ENCODE measurements at regions not wholly inside any gene's neighbourhood (a gene's known extent, or its start where the extent isn't known, plus 50 kb on each side); places are given as distances from the start of the nearest gene placed in this dataset.
A peak's percentile ranks its signal among the peaks of the same experiment; 100 is the strongest.

GRCh38 chr2:240225660-240226475 lies 85.4 kb upstream of the OTOS start:
- Histone ChIP-seq H3K9me3 (ENCODE audit: control insufficient read depth in 5 of 5, low read length in 5 of 5) (peaks cover 8 to 20% (median 11%) of the 10 kb centered on the region in 5 donors), H3K4me1 (ENCODE audit: control insufficient read depth in 5 of 5, insufficient read depth in 5 of 5, low read length in 5 of 5) (peaks cover 0 to 2% (median 0%) of the 10 kb centered on the region in 5 donors), H3K27me3 (ENCODE audit: control insufficient read depth in 5 of 5, insufficient read depth in 4 of 5, low read length in 5 of 5) (peaks cover 5 to 33% (median 20%) of the 10 kb centered on the region in 5 donors), H3K27ac (ENCODE audit: low read depth, low read length) (no peak overlapping the region), H3K9ac (ENCODE audit: low read length in 5 of 5) (no peak overlapping the region), H3K4me3 (ENCODE audit: low read depth in 1 of 5, low read length in 5 of 5) (no peak overlapping the region), H3K36me3 (ENCODE audit: control insufficient read depth in 5 of 5, insufficient read depth in 5 of 5, low read length in 5 of 5) (no peaks in the 10 kb centered on the region)

- H3K9me3 ChIP-seq (ENCODE audit: control insufficient read depth in 5 of 5, low read length in 5 of 5): peaks cover 8 to 20% (median 11%) of the 10 kb centered on the region in 5 donors
- no peaks in the 10 kb centered on the region for H3K36me3 ChIP-seq (ENCODE audit: control insufficient read depth in 5 of 5, insufficient read depth in 5 of 5, low read length in 5 of 5)
- peaks cover 0 to 2% (median 0%) of the 10 kb centered on the region in 5 donors for H3K4me1 ChIP-seq (ENCODE audit: control insufficient read depth in 5 of 5, insufficient read depth in 5 of 5, low read length in 5 of 5)
- H3K9ac ChIP-seq (ENCODE audit: low read length in 5 of 5): no peak overlapping the region
- H3K4me3 ChIP-seq (ENCODE audit: low read depth in 1 of 5, low read length in 5 of 5): no peak overlapping the region
- peaks cover 5 to 38% (median 20%) of the 10 kb centered on the region in 5 donors for H3K27me3 ChIP-seq (ENCODE audit: control insufficient read depth in 5 of 5, insufficient read depth in 4 of 5, low read length in 5 of 5)
- no peak overlapping the region for H3K27ac ChIP-seq (ENCODE audit: low read depth, low read length)
These were observed 86.4 kb upstream of the OTOS start for GRCh38 chr2:240226672-240227537.

- H3K4me3 ChIP-seq (ENCODE audit: low read depth in 1 of 5, low read length in 5 of 5): no peak overlapping the region
- H3K9me3 ChIP-seq (ENCODE audit: control insufficient read depth in 5 of 5, low read length in 5 of 5): peaks cover 8 to 20% (median 11%) of the 10 kb centered on the region in 5 donors
- H3K36me3 ChIP-seq (ENCODE audit: control insufficient read depth in 5 of 5, insufficient read depth in 5 of 5, low read length in 5 of 5): no peaks in the 10 kb centered on the region
- H3K27me3 ChIP-seq (ENCODE audit: control insufficient read depth in 5 of 5, insufficient read depth in 4 of 5, low read length in 5 of 5): peaks cover 5 to 38% (median 20%) of the 10 kb centered on the region in 5 donors
- H3K27ac ChIP-seq (ENCODE audit: low read depth, low read length): no peak overlapping the region
- H3K9ac ChIP-seq (ENCODE audit: low read length in 5 of 5): no peak overlapping the region
- peaks cover 0 to 2% (median 0%) of the 10 kb centered on the region in 5 donors for H3K4me1 ChIP-seq (ENCODE audit: control insufficient read depth in 5 of 5, insufficient read depth in 5 of 5, low read length in 5 of 5)
These were observed 87.3 kb upstream of the OTOS start for GRCh38 chr2:240227538-240228428.

GRCh38 chr2:240229005-240229404 lies 88.5 kb upstream of the OTOS start:
- H3K27me3 ChIP-seq (ENCODE audit: control insufficient read depth in 5 of 5, insufficient read depth in 4 of 5, low read length in 5 of 5): peaks cover under 1 to 37% (median 20%) of the 10 kb centered on the region in 5 donors
- H3K9me3 ChIP-seq (ENCODE audit: control insufficient read depth in 5 of 5, low read length in 5 of 5): peaks cover 8 to 20% (median 11%) of the 10 kb centered on the region in 5 donors
- peaks cover 2 to 5% (median 3%) of the 10 kb centered on the region in 5 donors for H3K4me1 ChIP-seq (ENCODE audit: control insufficient read depth in 5 of 5, insufficient read depth in 5 of 5, low read length in 5 of 5)
- no peak overlapping the region for H3K27ac ChIP-seq (ENCODE audit: low read depth, low read length)
- peak overlapping the region in 1 of 5 donors; percentile 11 for H3K4me3 ChIP-seq (ENCODE audit: low read depth in 1 of 5, low read length in 5 of 5)
- H3K36me3 ChIP-seq (ENCODE audit: control insufficient read depth in 5 of 5, insufficient read depth in 5 of 5, low read length in 5 of 5): no peaks in the 10 kb centered on the region
- no peak overlapping the region for H3K9ac ChIP-seq (ENCODE audit: low read length in 5 of 5)

- H3K27me3 ChIP-seq (ENCODE audit: control insufficient read depth in 5 of 5, insufficient read depth in 4 of 5, low read length in 5 of 5): peaks cover 0 to 32% (median 17%) of the 10 kb centered on the region in 5 donors
- H3K4me3 ChIP-seq (ENCODE audit: low read depth in 1 of 5, low read length in 5 of 5): peak overlapping the region in 1 of 5 donors; percentile 11
- no peaks in the 10 kb centered on the region for H3K36me3 ChIP-seq (ENCODE audit: control insufficient read depth in 5 of 5, insufficient read depth in 5 of 5, low read length in 5 of 5)
- peaks cover 8 to 20% (median 11%) of the 10 kb centered on the region in 5 donors for H3K9me3 ChIP-seq (ENCODE audit: control insufficient read depth in 5 of 5, low read length in 5 of 5)
- no peak overlapping the region for H3K9ac ChIP-seq (ENCODE audit: low read length in 5 of 5)
- peaks cover 2 to 5% (median 3%) of the 10 kb centered on the region in 5 donors for H3K4me1 ChIP-seq (ENCODE audit: control insufficient read depth in 5 of 5, insufficient read depth in 5 of 5, low read length in 5 of 5)
- no peak overlapping the region for H3K27ac ChIP-seq (ENCODE audit: low read depth, low read length)
These were observed 89.3 kb upstream of the OTOS start for GRCh38 chr2:240229603-240230235.

GRCh38 chr2:240230291-240230931 lies 90.0 kb upstream of the OTOS start:
- no peak overlapping the region for H3K9ac ChIP-seq (ENCODE audit: low read length in 5 of 5)
- no peaks in the 10 kb centered on the region for H3K36me3 ChIP-seq (ENCODE audit: control insufficient read depth in 5 of 5, insufficient read depth in 5 of 5, low read length in 5 of 5)
- H3K4me3 ChIP-seq (ENCODE audit: low read depth in 1 of 5, low read length in 5 of 5): no peak overlapping the region
- peaks cover 8 to 20% (median 11%) of the 10 kb centered on the region in 5 donors for H3K9me3 ChIP-seq (ENCODE audit: control insufficient read depth in 5 of 5, low read length in 5 of 5)
- H3K4me1 ChIP-seq (ENCODE audit: control insufficient read depth in 5 of 5, insufficient read depth in 5 of 5, low read length in 5 of 5): peaks cover 2 to 5% (median 3%) of the 10 kb centered on the region in 5 donors
- H3K27me3 ChIP-seq (ENCODE audit: control insufficient read depth in 5 of 5, insufficient read depth in 4 of 5, low read length in 5 of 5): peaks cover 0 to 28% (median 11%) of the 10 kb centered on the region in 5 donors
- H3K27ac ChIP-seq (ENCODE audit: low read depth, low read length): no peak overlapping the region

GRCh38 chr2:240231838-240232244 lies 91.4 kb upstream of the OTOS start:
- H3K4me1 ChIP-seq (ENCODE audit: control insufficient read depth in 5 of 5, insufficient read depth in 5 of 5, low read length in 5 of 5): peaks cover 2 to 5% (median 3%) of the 10 kb centered on the region in 5 donors
- no peak overlapping the region for H3K4me3 ChIP-seq (ENCODE audit: low read depth in 1 of 5, low read length in 5 of 5)
- peaks cover 8 to 20% (median 11%) of the 10 kb centered on the region in 5 donors for H3K9me3 ChIP-seq (ENCODE audit: control insufficient read depth in 5 of 5, low read length in 5 of 5)
- H3K27me3 ChIP-seq (ENCODE audit: control insufficient read depth in 5 of 5, insufficient read depth in 4 of 5, low read length in 5 of 5): peaks cover 0 to 24% (median 8%) of the 10 kb centered on the region in 5 donors
- H3K36me3 ChIP-seq (ENCODE audit: control insufficient read depth in 5 of 5, insufficient read depth in 5 of 5, low read length in 5 of 5): no peaks in the 10 kb centered on the region
- H3K27ac ChIP-seq (ENCODE audit: low read depth, low read length): no peak overlapping the region
- H3K9ac ChIP-seq (ENCODE audit: low read length in 5 of 5): no peak overlapping the region

- Histone ChIP-seq H3K4me3 (ENCODE audit: low read depth in 1 of 5, low read length in 5 of 5) (no peak overlapping the region), H3K9ac (ENCODE audit: low read length in 5 of 5) (no peak overlapping the region), H3K27me3 (ENCODE audit: control insufficient read depth in 5 of 5, insufficient read depth in 4 of 5, low read length in 5 of 5) (peaks cover 0 to 18% (median 8%) of the 10 kb centered on the region in 5 donors), H3K4me1 (ENCODE audit: control insufficient read depth in 5 of 5, insufficient read depth in 5 of 5, low read length in 5 of 5) (peaks cover 2 to 5% (median 3%) of the 10 kb centered on the region in 5 donors), H3K36me3 (ENCODE audit: control insufficient read depth in 5 of 5, insufficient read depth in 5 of 5, low read length in 5 of 5) (no peaks in the 10 kb centered on the region), H3K27ac (ENCODE audit: low read depth, low read length) (no peak overlapping the region), H3K9me3 (ENCODE audit: control insufficient read depth in 5 of 5, low read length in 5 of 5) (peaks cover 8 to 20% (median 11%) of the 10 kb centered on the region in 5 donors)
These were observed 91.9 kb upstream of the OTOS start for GRCh38 chr2:240232264-240232915.

Measured in subcutaneous abdominal adipose tissue (tissue), 5 donors.